ENCODE measurements at regions not wholly inside any gene's neighbourhood (a gene's known extent, or its start where the extent isn't known, plus 50 kb on each side); places are given as distances from the start of the nearest gene placed in this dataset.

DNA sequence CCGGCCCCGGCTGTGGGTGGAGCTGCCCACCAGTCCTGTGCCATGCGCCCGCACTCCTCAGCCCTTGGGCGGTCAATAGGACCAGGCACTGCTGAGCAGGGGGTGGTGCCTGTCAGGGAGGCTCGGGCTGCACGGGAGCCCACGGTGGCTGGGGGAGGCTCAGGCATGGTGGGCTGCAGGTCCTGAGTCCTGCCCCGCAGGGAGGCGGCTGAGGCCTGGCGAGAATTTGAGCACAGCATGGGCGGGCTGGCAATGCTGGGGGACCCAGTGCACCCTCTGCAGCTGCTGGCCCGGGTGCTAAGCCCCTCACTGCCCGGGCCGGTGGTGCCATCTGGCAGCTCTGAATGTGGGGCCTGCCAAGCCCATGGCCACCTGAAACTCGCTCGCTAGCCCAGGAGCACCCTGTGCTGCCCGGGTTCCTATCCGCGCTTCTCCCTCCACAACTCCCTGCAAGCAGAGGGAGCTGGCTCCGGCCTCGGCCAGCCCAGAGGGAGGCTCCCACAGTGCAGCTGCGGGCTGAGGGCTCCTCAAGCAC, 1371.1 kb downstream of the FSCB start:
- TF ChIP-seq, protein P1, sequence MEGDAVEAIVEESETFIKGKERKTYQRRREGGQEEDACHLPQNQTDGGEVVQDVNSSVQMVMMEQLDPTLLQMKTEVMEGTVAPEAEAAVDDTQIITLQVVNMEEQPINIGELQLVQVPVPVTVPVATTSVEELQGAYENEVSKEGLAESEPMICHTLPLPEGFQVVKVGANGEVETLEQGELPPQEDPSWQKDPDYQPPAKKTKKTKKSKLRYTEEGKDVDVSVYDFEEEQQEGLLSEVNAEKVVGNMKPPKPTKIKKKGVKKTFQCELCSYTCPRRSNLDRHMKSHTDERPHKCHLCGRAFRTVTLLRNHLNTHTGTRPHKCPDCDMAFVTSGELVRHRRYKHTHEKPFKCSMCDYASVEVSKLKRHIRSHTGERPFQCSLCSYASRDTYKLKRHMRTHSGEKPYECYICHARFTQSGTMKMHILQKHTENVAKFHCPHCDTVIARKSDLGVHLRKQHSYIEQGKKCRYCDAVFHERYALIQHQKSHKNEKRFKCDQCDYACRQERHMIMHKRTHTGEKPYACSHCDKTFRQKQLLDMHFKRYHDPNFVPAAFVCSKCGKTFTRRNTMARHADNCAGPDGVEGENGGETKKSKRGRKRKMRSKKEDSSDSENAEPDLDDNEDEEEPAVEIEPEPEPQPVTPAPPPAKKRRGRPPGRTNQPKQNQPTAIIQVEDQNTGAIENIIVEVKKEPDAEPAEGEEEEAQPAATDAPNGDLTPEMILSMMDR (conservative IDR thresholded peaks at IDR 0.05), result no peak
- no peak for TF ChIP-seq ZFX (IDR thresholded peaks at IDR 0.05)
